Adrenal gland (tissue), 9 donors: ENCODE measurements at regions not wholly inside any gene's neighbourhood (a gene's known extent, or its start where the extent isn't known, plus 50 kb on each side); places are given as distances from the start of the nearest gene placed in this dataset.

Experiments
- DNase-seq, 7 donors: peaks; one replicate each; pipeline ENCODE4 v3.0.0-alpha.2; 2019 to 2020
- H3K27ac ChIP-seq, 5 donors: fragments of 200-600 bp; sonication (generic) in 4 of 5; 1 replicate in 3 of 5; 2 replicates in 2 of 5; pipeline versions ENCODE4 v1.5.1 to v1.8.0; 2016 to 2020; ENCODE audit warnings: mild to moderate bottlenecking in 1 of 5
- H3K27me3 ChIP-seq: fragments of 200-600 bp; 2 replicates; pipeline ENCODE4 v1.8.0; 2021
- H3K36me3 ChIP-seq, 2 donors: fragments of 200-600 bp; replicated peaks in 1 of 2; 1 replicate in 1 of 2; 2 replicates in 1 of 2; pipeline versions ENCODE4 v1.5.1 to v1.8.0; 2018 to 2022
- H3K4me1 ChIP-seq, 2 donors: fragments of 200-600 bp; replicated peaks in 1 of 2; 1 replicate in 1 of 2; 2 replicates in 1 of 2; pipeline versions ENCODE4 v1.5.1 to v1.8.0; 2018 to 2021
- H3K4me3 ChIP-seq, 4 donors: fragments of 200-600 bp; sonication (generic) in 3 of 4; one replicate each; pipeline ENCODE4 v1.5.1; 2016 to 2018
- H3K9me3 ChIP-seq, 3 donors: fragments of 200-600 bp; sonication (generic) in 1 of 3; replicated peaks in 1 of 3; 1 replicate in 2 of 3; 2 replicates in 1 of 3; pipeline versions ENCODE4 v1.5.1 to v1.8.0; 2016 to 2021
- CTCF ChIP-seq, 6 experiments: fragments of 450-650 bp in 4 of 6; fragments of 200-600 bp in 2 of 6; sonication (generic) in 1 of 6; IDR thresholded peaks; 1 replicate in 5 of 6; 2 replicates in 1 of 6; pipeline versions ENCODE4 v1.5.1 to v1.8.0; 2016 to 2021; ENCODE audit warnings: antibody characterized with exemption in 6 of 6, mild to moderate bottlenecking in 2 of 6, moderate library complexity in 1 of 6
- POLR2A ChIP-seq, 2 donors: fragments of 450-650 bp; IDR thresholded peaks; one replicate each; pipeline ENCODE4 v1.6.1; 2017; ENCODE audit warnings: antibody characterized with exemption in 2 of 2, mild to moderate bottlenecking in 2 of 2, moderate library complexity in 1 of 2
- WGBS, 4 donors: extraction: QIAGEN DNeasy Blood & Tissue Kit in 2 of 4; methylation state at CpG; one replicate each; pipeline versions ENCODE4 v1.1.5 to v1.1.7; 2013 to 2017; 5-methylcytosine and 5-hydroxymethylcytosine counted together
- intact Hi-C, 2 donors: fragments of 100-400 bp; cut with DNase I; formaldehyde crosslinking; loops; one replicate each; pipeline versions ENCODE4 v1.14.1 to v1.15.0; 2022 to 2023
- donor health status: healthy with polysubstance abuse.
- donor health status: Bipolar disorder and iron deficiency.
- donor health status: DM: yes; HTN: yes; CAD: no.
- donor health status: DM: no; HTN: no; CAD: no.
- donor health status: DM: no; HTN: no; CAD: no.

GRCh38 chr2:14535156-14535555, 97.4 kb upstream of the LRATD1 start:
- WGBS, 4 donors: 62 to 92% (median 66%) methylated on average over 2 to 4 of the region's 4 CpGs
- no peaks in the 10 kb centered on the region for H3K9me3 ChIP-seq
- H3K27ac ChIP-seq: no peak overlapping the region
- H3K27me3 ChIP-seq: no peaks in the 10 kb centered on the region
- no peak overlapping the region for H3K4me3 ChIP-seq
- no peaks in the 10 kb centered on the region for H3K36me3 ChIP-seq
- intact Hi-C loops: no loop called here
- TF ChIP-seq POLR2A (IDR thresholded peaks at IDR 0.05) (no peak), CTCF (IDR thresholded peaks at IDR 0.05) (no peak)
- no peaks in the 10 kb centered on the region for H3K4me1 ChIP-seq
- no peak for DNase-seq

GRCh38 chr2:14536976-14537375, 95.5 kb upstream of the LRATD1 start:
- WGBS, 4 donors: 61 to 94% (median 85%) methylated on average over 4 of the region's 4 CpGs
- no peaks in the 10 kb centered on the region for H3K9me3 ChIP-seq
- DNase-seq: no peak
- no peak for TF ChIP-seq POLR2A (IDR thresholded peaks at IDR 0.05)
- TF ChIP-seq CTCF (IDR thresholded peaks at IDR 0.05): no peak
- intact Hi-C loops: no loop called here
- no peaks in the 10 kb centered on the region for H3K36me3 ChIP-seq
- H3K4me3 ChIP-seq: no peak overlapping the region
- no peak overlapping the region for H3K27ac ChIP-seq
- H3K4me1 ChIP-seq: no peaks in the 10 kb centered on the region
- no peaks in the 10 kb centered on the region for H3K27me3 ChIP-seq

- intact Hi-C loops: no loop called here
- H3K4me1 ChIP-seq: no peaks in the 10 kb centered on the region
- H3K9me3 ChIP-seq: no peaks in the 10 kb centered on the region
- 76 to 94% (median 87%) methylated on average over 1 of the region's 1 CpG for WGBS, 4 donors
- no peak for TF ChIP-seq POLR2A (IDR thresholded peaks at IDR 0.05)
- TF ChIP-seq CTCF (IDR thresholded peaks at IDR 0.05): no peak
- no peaks in the 10 kb centered on the region for H3K27me3 ChIP-seq
- H3K4me3 ChIP-seq: no peak overlapping the region
- no peaks in the 10 kb centered on the region for H3K36me3 ChIP-seq
- no peak overlapping the region for H3K27ac ChIP-seq
- no peak for DNase-seq
Observed at GRCh38 chr2:14540015-14540414, 92.5 kb upstream of the LRATD1 start.

GRCh38 chr2:14543284-14543683, 89.2 kb upstream of the LRATD1 start:
- no peaks in the 10 kb centered on the region for H3K27me3 ChIP-seq
- intact Hi-C loops: no loop called here
- TF ChIP-seq POLR2A (IDR thresholded peaks at IDR 0.05) (no peak), CTCF (IDR thresholded peaks at IDR 0.05) (no peak)

More at GRCh38 chr2:14543284-14543683, 89.2 kb upstream of the LRATD1 start:
- Histone ChIP-seq H3K9me3 (no peaks in the 10 kb centered on the region), H3K4me1 (no peaks in the 10 kb centered on the region), H3K27ac (no peak overlapping the region), H3K4me3 (no peak overlapping the region), H3K36me3 (no peaks in the 10 kb centered on the region)
- DNase-seq: no peak
- 46 to 57% (median 54%) methylated on average over 4 of the region's 4 CpGs for WGBS, 4 donors
